Colonic mucosa (tissue), 4 donors: ENCODE measurements at regions not wholly inside any gene's neighbourhood (a gene's known extent, or its start where the extent isn't known, plus 50 kb on each side); places are given as distances from the start of the nearest gene placed in this dataset.

Experiments
- DNase-seq: peaks from one replicate; pipeline ENCODE4 v3.0.0-alpha.2; 2020
- H3K27ac ChIP-seq: fragments of 200-600 bp; one replicate; pipeline ENCODE4 v1.8.0; 2021
- H3K27me3 ChIP-seq: fragments of 200-600 bp; one replicate; pipeline ENCODE4 v1.8.0; 2021
- H3K36me3 ChIP-seq: fragments of 200-600 bp; one replicate; pipeline ENCODE4 v1.8.0; 2021
- H3K4me1 ChIP-seq: fragments of 200-600 bp; one replicate; pipeline ENCODE4 v1.8.0; 2021; ENCODE audit warnings: mild to moderate bottlenecking
- H3K4me3 ChIP-seq: fragments of 200-600 bp; one replicate; pipeline ENCODE4 v1.8.0; 2021
- H3K9ac ChIP-seq, 2 donors: one replicate each; pipeline ENCODE4 v1.7.0; 2013; ENCODE audit warnings: control low read depth in 2 of 2, low read depth in 2 of 2, low read length in 2 of 2
- H3K9me3 ChIP-seq: fragments of 200-600 bp; one replicate; pipeline ENCODE4 v1.8.0; 2021
- CTCF ChIP-seq: fragments of 200-600 bp; IDR thresholded peaks from one replicate; pipeline ENCODE4 v1.8.0; 2022; ENCODE audit warnings: antibody characterized with exemption, mild to moderate bottlenecking
- intact Hi-C: fragments of 100-400 bp; cut with DNase I; formaldehyde crosslinking; loops from one replicate; pipeline ENCODE4 v1.14.1; 2022
- donor health status: healthy.
- donor health status: DM: no; HTN: no; CAD: no.
- donor health status: DM: no; HTN: no; CAD: no.

DNA sequence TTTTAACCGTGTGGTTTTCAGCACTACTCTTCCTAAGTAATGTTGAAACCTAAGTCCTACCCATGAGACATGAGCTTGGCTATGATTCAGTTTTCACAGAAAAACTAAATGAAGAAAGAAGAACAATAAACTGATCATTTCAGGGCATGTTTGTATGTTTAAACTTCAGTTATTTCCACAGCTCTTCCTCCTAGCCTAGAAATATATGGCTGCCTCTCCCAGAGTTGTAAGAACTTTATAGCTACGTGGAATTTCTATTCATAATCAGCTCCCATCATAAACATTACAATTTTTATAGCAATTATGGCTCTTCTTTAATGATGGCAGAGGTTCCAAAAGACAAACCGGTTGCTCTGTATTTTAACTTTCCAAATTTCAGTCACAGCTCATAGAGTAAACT is 314.7 kb upstream of the ADAMTSL1 start:
- H3K36me3 ChIP-seq = no peaks in the 10 kb centered on the region
- H3K27ac ChIP-seq = peak overlapping the region; percentile 30
- no peak overlapping the region for H3K4me3 ChIP-seq
- H3K4me1 ChIP-seq = no peaks in the 10 kb centered on the region
- no peaks in the 10 kb centered on the region for H3K9me3 ChIP-seq
- DNase-seq = no peak
- peak overlapping the region in 1 of 2 donors; percentile 13 for H3K9ac ChIP-seq
- no peaks in the 10 kb centered on the region for H3K27me3 ChIP-seq
- no peak for TF ChIP-seq CTCF
- intact Hi-C loops = no loop called here

- no peak for DNase-seq
Measured at GRCh38 chr9:18163146-18163545, 310.8 kb upstream of the ADAMTSL1 start.

DNA sequence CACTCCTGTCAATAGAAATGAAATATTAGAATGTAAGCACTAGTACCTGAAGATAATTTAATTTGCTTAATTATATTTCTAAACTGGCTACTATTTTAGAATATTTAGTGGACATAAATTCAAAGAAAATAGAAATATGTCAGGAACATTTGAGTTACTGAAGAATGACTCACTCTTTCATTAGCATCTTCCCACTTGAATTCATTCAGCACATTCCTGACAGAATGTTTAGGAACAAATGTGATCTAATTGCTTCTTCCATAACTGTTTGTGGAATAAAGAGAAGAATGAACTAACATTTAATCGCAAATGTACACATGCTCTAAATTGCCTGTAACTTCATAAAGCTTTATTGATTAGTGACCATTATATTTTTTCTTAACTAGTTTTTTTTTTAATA is 306.2 kb upstream of the ADAMTSL1 start:
- H3K27me3 ChIP-seq = no peaks in the 10 kb centered on the region
- intact Hi-C loops = no loop called here
- no peak overlapping the region for H3K27ac ChIP-seq
- DNase-seq = no peak
- no peaks in the 10 kb centered on the region for H3K4me1 ChIP-seq
- H3K36me3 ChIP-seq = no peaks in the 10 kb centered on the region
- no peaks in the 10 kb centered on the region for H3K9me3 ChIP-seq
- no peak overlapping the region for H3K4me3 ChIP-seq
- no peak overlapping the region for H3K9ac ChIP-seq
- no peak for TF ChIP-seq CTCF

More at GRCh38 chr9:18163146-18163545, 310.8 kb upstream of the ADAMTSL1 start:
- no peak overlapping the region for H3K4me3 ChIP-seq
- TF ChIP-seq CTCF = no peak
- H3K27ac ChIP-seq = no peak overlapping the region
- no peaks in the 10 kb centered on the region for H3K4me1 ChIP-seq
- intact Hi-C loops = no loop called here
- H3K9ac ChIP-seq = no peak overlapping the region
- H3K9me3 ChIP-seq = no peaks in the 10 kb centered on the region
- no peaks in the 10 kb centered on the region for H3K27me3 ChIP-seq
- H3K36me3 ChIP-seq = no peaks in the 10 kb centered on the region

GRCh38 chr9:18173923-18174322 is 300.0 kb upstream of the ADAMTSL1 start:
- TF ChIP-seq CTCF = no peak
- no peaks in the 10 kb centered on the region for H3K27me3 ChIP-seq
- intact Hi-C loops = no loop called here
- no peak overlapping the region for H3K4me3 ChIP-seq
- no peaks in the 10 kb centered on the region for H3K9me3 ChIP-seq
- H3K27ac ChIP-seq = no peak overlapping the region
- no peak overlapping the region for H3K9ac ChIP-seq
- H3K36me3 ChIP-seq = no peaks in the 10 kb centered on the region
- no peak for DNase-seq
- no peaks in the 10 kb centered on the region for H3K4me1 ChIP-seq

DNA sequence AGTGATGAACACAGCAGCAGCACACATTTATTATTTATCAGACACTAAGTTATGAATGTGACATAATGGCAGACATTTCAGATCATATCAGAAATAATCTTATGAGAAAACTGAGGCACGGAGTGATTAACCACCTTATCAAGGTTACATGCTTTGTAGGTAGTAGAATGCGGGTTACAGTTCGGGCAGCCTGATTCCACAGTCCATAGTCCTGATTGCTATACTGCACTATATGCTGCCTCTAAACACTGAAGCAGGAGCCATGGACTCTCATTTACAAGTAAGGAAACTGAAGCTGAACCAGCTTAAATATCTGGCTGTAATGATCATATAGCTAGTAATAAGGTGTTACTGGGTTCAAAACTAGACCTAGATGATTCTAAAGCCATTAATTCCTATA is 291.3 kb upstream of the ADAMTSL1 start:
- Histone ChIP-seq H3K4me1 (peaks cover 7% of the 10 kb centered on the region), H3K4me3 (no peak overlapping the region), H3K9me3 (no peaks in the 10 kb centered on the region), H3K36me3 (no peaks in the 10 kb centered on the region), H3K27ac (peak overlapping the region; percentile 73), H3K27me3 (no peaks in the 10 kb centered on the region), H3K9ac (peak overlapping the region in 1 of 2 donors; percentile 38)
- DNase-seq = peak; percentile 51
- TF ChIP-seq CTCF = no peak
- intact Hi-C loops = no loop called here

DNA sequence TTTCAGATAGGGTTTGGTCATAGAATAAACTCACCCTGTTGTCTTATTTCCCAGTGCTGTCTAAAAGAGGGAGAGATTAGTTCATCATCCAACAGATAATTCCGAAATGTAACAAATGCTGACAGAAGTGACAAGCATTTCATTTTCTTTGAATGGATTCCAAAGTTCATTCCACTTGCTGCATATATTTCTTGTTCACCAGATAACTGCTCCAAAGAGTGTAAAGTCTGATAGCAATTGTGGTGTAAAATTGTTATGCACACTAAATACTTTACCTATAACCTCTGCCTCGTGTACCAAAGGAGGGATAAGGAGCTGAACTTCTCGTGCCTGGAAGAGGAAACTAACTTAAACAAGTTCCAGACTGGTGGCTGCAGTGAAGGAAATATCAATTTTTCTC is 290.0 kb upstream of the ADAMTSL1 start:
- H3K9me3 ChIP-seq = no peaks in the 10 kb centered on the region
- intact Hi-C loops = no loop called here
- H3K4me3 ChIP-seq = no peak overlapping the region
- no peaks in the 10 kb centered on the region for H3K27me3 ChIP-seq
- no peaks in the 10 kb centered on the region for H3K36me3 ChIP-seq
- peaks cover 7% of the 10 kb centered on the region for H3K4me1 ChIP-seq
- H3K9ac ChIP-seq = peak overlapping the region in 1 of 2 donors; percentile 36
- peak; percentile 35 for DNase-seq
- H3K27ac ChIP-seq = peak overlapping the region; percentile 73
- TF ChIP-seq CTCF = no peak
